Liver (tissue), 8 donors: ENCODE measurements at regions not wholly inside any gene's neighbourhood (a gene's known extent, or its start where the extent isn't known, plus 50 kb on each side); places are given as distances from the start of the nearest gene placed in this dataset.

ENCODE experiments used
- DNase-seq: peaks from one replicate; pipeline ENCODE4 v3.0.0-alpha.2; 2017; ENCODE audit warnings: low spot score
- H3K27ac ChIP-seq, 2 donors: one replicate each; pipeline ENCODE4 v1.7.0; 2013; ENCODE audit warnings: inconsistent platforms in 2 of 2, low read length in 2 of 2, control low read depth in 1 of 2, low read depth in 1 of 2, mild to moderate bottlenecking in 1 of 2
- H3K27me3 ChIP-seq, 4 donors: one replicate each; pipeline versions ENCODE4 v1.6.1 to v1.7.0; 2013; ENCODE audit warnings: low read length in 3 of 4, inconsistent platforms in 1 of 4, mild to moderate bottlenecking in 1 of 4, moderate library complexity in 1 of 4; ENCODE audit not compliant: control insufficient read depth in 4 of 4, insufficient read depth in 4 of 4
- H3K36me3 ChIP-seq, 4 donors: one replicate each; pipeline versions ENCODE4 v1.6.1 to v1.7.0; 2013; ENCODE audit warnings: low read length in 3 of 4, mild to moderate bottlenecking in 3 of 4, low read depth in 1 of 4, moderate library complexity in 1 of 4; ENCODE audit not compliant: control insufficient read depth in 4 of 4, insufficient read depth in 3 of 4
- H3K4me1 ChIP-seq, 4 donors: one replicate each; pipeline versions ENCODE4 v1.6.1 to v1.7.0; 2013; ENCODE audit warnings: low read length in 3 of 4, mild to moderate bottlenecking in 3 of 4, moderate library complexity in 1 of 4; ENCODE audit not compliant: control insufficient read depth in 4 of 4, insufficient read depth in 4 of 4
- H3K4me3 ChIP-seq, 3 donors: one replicate each; pipeline versions ENCODE4 v1.6.1 to v1.7.0; 2013; ENCODE audit warnings: low read length in 3 of 3, control low read depth in 1 of 3, low read depth in 1 of 3, mild to moderate bottlenecking in 1 of 3
- H3K9ac ChIP-seq, 2 donors: one replicate each; pipeline ENCODE4 v1.7.0; 2013; ENCODE audit warnings: low read length in 2 of 2, mild to moderate bottlenecking in 2 of 2, moderate library complexity in 2 of 2, control low read depth in 1 of 2, low read depth in 1 of 2
- H3K9me3 ChIP-seq, 4 donors: one replicate each; pipeline versions ENCODE4 v1.6.1 to v1.7.0; 2013; ENCODE audit warnings: low read length in 3 of 4; ENCODE audit not compliant: control insufficient read depth in 4 of 4
- FOXA1 ChIP-seq: IDR thresholded peaks from 2 replicates; pipeline ENCODE4 v1.6.1; 2016; ENCODE audit warnings: antibody characterized with exemption
- GABPA ChIP-seq, 2 donors: IDR thresholded peaks in 1 of 2; conservative IDR thresholded peaks in 1 of 2; 2 replicates each; pipeline ENCODE4 v1.6.1; 2016; ENCODE audit warnings: antibody characterized with exemption in 2 of 2, mild to moderate bottlenecking in 1 of 2, moderate library complexity in 1 of 2
- HNF4A ChIP-seq, 2 donors: conservative IDR thresholded peaks; 2 replicates each; pipeline ENCODE4 v1.6.1; 2016; ENCODE audit warnings: antibody characterized with exemption in 2 of 2, mild to moderate bottlenecking in 2 of 2
- HNF4G ChIP-seq: IDR thresholded peaks from 2 replicates; pipeline ENCODE4 v1.6.1; 2016; ENCODE audit warnings: antibody characterized with exemption
- JUND ChIP-seq, 2 donors: IDR thresholded peaks; 2 replicates each; pipeline ENCODE4 v1.6.1; 2016; ENCODE audit warnings: antibody characterized with exemption in 2 of 2
- NR2F2 ChIP-seq: IDR thresholded peaks from 2 replicates; pipeline ENCODE4 v1.6.1; 2016; ENCODE audit warnings: antibody characterized with exemption
- RAD21 ChIP-seq, 2 donors: IDR thresholded peaks; 2 replicates each; pipeline ENCODE4 v1.6.1; 2016; ENCODE audit warnings: antibody characterized with exemption in 2 of 2, mild to moderate bottlenecking in 2 of 2
- YY1 ChIP-seq: IDR thresholded peaks from 2 replicates; pipeline ENCODE4 v1.6.1; 2016; ENCODE audit warnings: antibody characterized with exemption, mild to moderate bottlenecking
- WGBS: extraction: QIAGEN DNeasy Blood & Tissue Kit; methylation state at CpG from one replicate; pipeline ENCODE4 v1.1.7; 2013; 5-methylcytosine and 5-hydroxymethylcytosine counted together
- TF ChIP-seq, protein P1 (sequence below): IDR thresholded peaks from 2 replicates; pipeline ENCODE4 v1.6.1; 2016; ENCODE audit warnings: antibody characterized with exemption
- TF ChIP-seq, protein P2 (sequence below): IDR thresholded peaks from 2 replicates; pipeline ENCODE4 v1.6.1; 2016; ENCODE audit warnings: antibody characterized with exemption
- TF ChIP-seq, protein P3 (sequence below): fragments of 150-350 bp; IDR thresholded peaks from 2 replicates; pipeline ENCODE4 v1.5.1; 2017; ENCODE audit warnings: improper control_type of control experiment, low read depth, low read length; ENCODE audit not compliant: missing input control
- TF ChIP-seq, protein P4 (sequence below): IDR thresholded peaks from 2 replicates; pipeline ENCODE4 v1.6.1; 2016; ENCODE audit warnings: antibody characterized with exemption, mild to moderate bottlenecking
- TF ChIP-seq, protein P5 (sequence below): IDR thresholded peaks from 2 replicates; pipeline ENCODE4 v1.6.1; 2016; ENCODE audit warnings: antibody characterized with exemption
- donor health status: healthy.
- donor health status: healthy.
- donor health status: healthy.
- donor health status: healthy.
- donor health status: healthy.

DNA sequence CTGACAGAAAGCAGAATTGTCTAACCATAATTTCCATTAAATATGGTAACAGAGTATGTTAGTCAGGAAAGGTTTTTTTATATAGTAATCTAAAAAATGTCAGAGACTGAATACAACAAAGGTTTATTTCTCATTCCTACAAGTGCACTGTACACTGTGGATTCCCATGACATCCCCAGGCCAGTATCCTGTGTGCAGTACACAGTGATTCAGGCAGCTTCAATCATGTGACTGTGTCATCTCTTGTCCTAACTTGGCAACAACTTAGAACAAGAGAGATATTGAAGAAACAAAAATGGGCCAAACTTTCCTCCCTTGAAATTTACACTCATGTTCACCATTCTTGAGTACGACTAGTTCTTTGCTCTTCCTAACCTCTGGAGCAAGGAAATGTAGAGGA, 189.8 kb upstream of the SEMA3A start:
- H3K9ac ChIP-seq: no peak overlapping the region
- H3K27ac ChIP-seq: no peak overlapping the region
- H3K4me1 ChIP-seq: no peaks in the 10 kb centered on the region
- TF ChIP-seq JUND (IDR thresholded peaks at IDR 0.05) (no peak), HNF4G (no peak), FOXA1 (no peak), HNF4A (conservative IDR thresholded peaks at IDR 0.05) (no peak)
- TF ChIP-seq, protein P1, sequence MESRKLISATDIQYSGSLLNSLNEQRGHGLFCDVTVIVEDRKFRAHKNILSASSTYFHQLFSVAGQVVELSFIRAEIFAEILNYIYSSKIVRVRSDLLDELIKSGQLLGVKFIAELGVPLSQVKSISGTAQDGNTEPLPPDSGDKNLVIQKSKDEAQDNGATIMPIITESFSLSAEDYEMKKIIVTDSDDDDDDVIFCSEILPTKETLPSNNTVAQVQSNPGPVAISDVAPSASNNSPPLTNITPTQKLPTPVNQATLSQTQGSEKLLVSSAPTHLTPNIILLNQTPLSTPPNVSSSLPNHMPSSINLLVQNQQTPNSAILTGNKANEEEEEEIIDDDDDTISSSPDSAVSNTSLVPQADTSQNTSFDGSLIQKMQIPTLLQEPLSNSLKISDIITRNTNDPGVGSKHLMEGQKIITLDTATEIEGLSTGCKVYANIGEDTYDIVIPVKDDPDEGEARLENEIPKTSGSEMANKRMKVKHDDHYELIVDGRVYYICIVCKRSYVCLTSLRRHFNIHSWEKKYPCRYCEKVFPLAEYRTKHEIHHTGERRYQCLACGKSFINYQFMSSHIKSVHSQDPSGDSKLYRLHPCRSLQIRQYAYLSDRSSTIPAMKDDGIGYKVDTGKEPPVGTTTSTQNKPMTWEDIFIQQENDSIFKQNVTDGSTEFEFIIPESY: no peak
- TF ChIP-seq, protein P2, sequence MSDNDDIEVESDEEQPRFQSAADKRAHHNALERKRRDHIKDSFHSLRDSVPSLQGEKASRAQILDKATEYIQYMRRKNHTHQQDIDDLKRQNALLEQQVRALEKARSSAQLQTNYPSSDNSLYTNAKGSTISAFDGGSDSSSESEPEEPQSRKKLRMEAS: no peak
- TF ChIP-seq, protein P3, sequence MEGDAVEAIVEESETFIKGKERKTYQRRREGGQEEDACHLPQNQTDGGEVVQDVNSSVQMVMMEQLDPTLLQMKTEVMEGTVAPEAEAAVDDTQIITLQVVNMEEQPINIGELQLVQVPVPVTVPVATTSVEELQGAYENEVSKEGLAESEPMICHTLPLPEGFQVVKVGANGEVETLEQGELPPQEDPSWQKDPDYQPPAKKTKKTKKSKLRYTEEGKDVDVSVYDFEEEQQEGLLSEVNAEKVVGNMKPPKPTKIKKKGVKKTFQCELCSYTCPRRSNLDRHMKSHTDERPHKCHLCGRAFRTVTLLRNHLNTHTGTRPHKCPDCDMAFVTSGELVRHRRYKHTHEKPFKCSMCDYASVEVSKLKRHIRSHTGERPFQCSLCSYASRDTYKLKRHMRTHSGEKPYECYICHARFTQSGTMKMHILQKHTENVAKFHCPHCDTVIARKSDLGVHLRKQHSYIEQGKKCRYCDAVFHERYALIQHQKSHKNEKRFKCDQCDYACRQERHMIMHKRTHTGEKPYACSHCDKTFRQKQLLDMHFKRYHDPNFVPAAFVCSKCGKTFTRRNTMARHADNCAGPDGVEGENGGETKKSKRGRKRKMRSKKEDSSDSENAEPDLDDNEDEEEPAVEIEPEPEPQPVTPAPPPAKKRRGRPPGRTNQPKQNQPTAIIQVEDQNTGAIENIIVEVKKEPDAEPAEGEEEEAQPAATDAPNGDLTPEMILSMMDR: no peak
- no peaks in the 10 kb centered on the region for H3K9me3 ChIP-seq
- WGBS: 67% methylated on average over 1 of the region's 1 CpG
- DNase-seq: no peak
- no peak overlapping the region for H3K4me3 ChIP-seq
- H3K27me3 ChIP-seq: no peaks in the 10 kb centered on the region
- H3K36me3 ChIP-seq: no peaks in the 10 kb centered on the region

DNA sequence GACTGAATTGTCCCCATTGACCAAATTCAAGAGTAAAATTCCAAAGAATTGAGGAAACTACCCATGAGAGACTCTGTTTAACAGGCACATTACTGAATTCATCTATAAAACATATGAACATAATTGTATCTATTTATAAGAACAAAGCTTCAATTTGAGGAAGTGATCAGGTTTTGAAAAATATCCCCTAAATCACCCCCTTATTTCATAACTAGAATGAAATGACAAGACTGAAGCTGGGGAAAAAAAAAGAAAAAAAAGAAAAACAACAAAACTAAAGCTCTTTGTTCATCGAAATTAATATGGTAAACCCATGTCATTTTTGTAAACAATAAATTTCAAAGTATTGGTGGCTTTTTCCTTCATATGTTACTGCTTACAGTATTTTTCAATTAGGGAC, 184.9 kb upstream of the SEMA3A start:
- Histone ChIP-seq H3K9me3 (no peaks in the 10 kb centered on the region), H3K27ac (no peak overlapping the region), H3K36me3 (no peaks in the 10 kb centered on the region), H3K9ac (no peak overlapping the region), H3K4me3 (no peak overlapping the region), H3K27me3 (no peaks in the 10 kb centered on the region), H3K4me1 (no peaks in the 10 kb centered on the region)
- 78% methylated on average over 1 of the region's 1 CpG for WGBS
- TF ChIP-seq RAD21 (IDR thresholded peaks at IDR 0.05) (no peak), YY1 (no peak), NR2F2 (no peak), GABPA (IDR thresholded peaks at IDR 0.05 in 1 of 2, conservative IDR thresholded peaks at IDR 0.05 in 1 of 2) (no peak)
- TF ChIP-seq, protein P4, sequence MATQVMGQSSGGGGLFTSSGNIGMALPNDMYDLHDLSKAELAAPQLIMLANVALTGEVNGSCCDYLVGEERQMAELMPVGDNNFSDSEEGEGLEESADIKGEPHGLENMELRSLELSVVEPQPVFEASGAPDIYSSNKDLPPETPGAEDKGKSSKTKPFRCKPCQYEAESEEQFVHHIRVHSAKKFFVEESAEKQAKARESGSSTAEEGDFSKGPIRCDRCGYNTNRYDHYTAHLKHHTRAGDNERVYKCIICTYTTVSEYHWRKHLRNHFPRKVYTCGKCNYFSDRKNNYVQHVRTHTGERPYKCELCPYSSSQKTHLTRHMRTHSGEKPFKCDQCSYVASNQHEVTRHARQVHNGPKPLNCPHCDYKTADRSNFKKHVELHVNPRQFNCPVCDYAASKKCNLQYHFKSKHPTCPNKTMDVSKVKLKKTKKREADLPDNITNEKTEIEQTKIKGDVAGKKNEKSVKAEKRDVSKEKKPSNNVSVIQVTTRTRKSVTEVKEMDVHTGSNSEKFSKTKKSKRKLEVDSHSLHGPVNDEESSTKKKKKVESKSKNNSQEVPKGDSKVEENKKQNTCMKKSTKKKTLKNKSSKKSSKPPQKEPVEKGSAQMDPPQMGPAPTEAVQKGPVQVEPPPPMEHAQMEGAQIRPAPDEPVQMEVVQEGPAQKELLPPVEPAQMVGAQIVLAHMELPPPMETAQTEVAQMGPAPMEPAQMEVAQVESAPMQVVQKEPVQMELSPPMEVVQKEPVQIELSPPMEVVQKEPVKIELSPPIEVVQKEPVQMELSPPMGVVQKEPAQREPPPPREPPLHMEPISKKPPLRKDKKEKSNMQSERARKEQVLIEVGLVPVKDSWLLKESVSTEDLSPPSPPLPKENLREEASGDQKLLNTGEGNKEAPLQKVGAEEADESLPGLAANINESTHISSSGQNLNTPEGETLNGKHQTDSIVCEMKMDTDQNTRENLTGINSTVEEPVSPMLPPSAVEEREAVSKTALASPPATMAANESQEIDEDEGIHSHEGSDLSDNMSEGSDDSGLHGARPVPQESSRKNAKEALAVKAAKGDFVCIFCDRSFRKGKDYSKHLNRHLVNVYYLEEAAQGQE: no peak
- TF ChIP-seq, protein P5, sequence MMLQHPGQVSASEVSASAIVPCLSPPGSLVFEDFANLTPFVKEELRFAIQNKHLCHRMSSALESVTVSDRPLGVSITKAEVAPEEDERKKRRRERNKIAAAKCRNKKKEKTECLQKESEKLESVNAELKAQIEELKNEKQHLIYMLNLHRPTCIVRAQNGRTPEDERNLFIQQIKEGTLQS: no peak
- no peak for DNase-seq
